ENCODE measurements at regions not wholly inside any gene's neighbourhood (a gene's known extent, or its start where the extent isn't known, plus 50 kb on each side); places are given as distances from the start of the nearest gene placed in this dataset.

- Histone ChIP-seq H2BK120ac (replicated peaks; ENCODE audit: low read depth, low read length) (peak overlapping the region; percentile 4), H3K23me2 (ENCODE audit: low read depth, low read length) (no peaks in the 10 kb centered on the region; the same call in none of the 2 replicates), H3K56ac (replicated peaks; ENCODE audit: insufficient read length, low read depth, low read length) (peak overlapping the region; percentile 1), H3K18ac (ENCODE audit: extremely low read depth, low read length) (peak overlapping the region; percentile 94), H2AK5ac (ENCODE audit: low read depth, low read length) (peak overlapping the region; percentile 26; the same call in 1 of the 2 replicates), H3K79me2 (ENCODE audit: control insufficient read depth in 1 of 2, insufficient read depth in 2 of 2, low read length in 2 of 2) (no peaks in the 10 kb centered on the region), H3K4me1 (replicated peaks in 1 of 4; ENCODE audit: control insufficient read depth in 3 of 4, insufficient read depth in 4 of 4, low read length in 3 of 4) (peaks cover 11 to 34% (median 17%) of the 10 kb centered on the region in 4 experiments), H2BK20ac (ENCODE audit: low read length) (peak overlapping the region; percentile 64), H2BK12ac (ENCODE audit: low read depth, low read length) (peak overlapping the region; percentile 98; the same call in 1 of the 2 replicates), H3K9me3 (ENCODE audit: insufficient read depth in 2 of 2, low read depth in 1 of 2, low read length in 1 of 2) (no peaks in the 10 kb centered on the region), H3K79me1 (ENCODE audit: low read depth, low read length) (no peaks in the 10 kb centered on the region), H3K27ac (ENCODE audit: low read depth, low read length) (peak overlapping the region; percentile 70), H3K4me3 (ENCODE audit: extremely low read depth in 1 of 4, insufficient read depth in 2 of 4, low read depth in 3 of 4, low read length in 4 of 4) (peak overlapping the region in 1 of 4 experiments; percentile 16; a peak in 1 of 8 replicates), H2AFZ (ENCODE audit: low read length) (no peak overlapping the region), H3K36me3 (ENCODE audit: control insufficient read depth in 2 of 4, insufficient read depth in 4 of 4, low read length in 3 of 4) (no peaks in the 10 kb centered on the region), H4K91ac (replicated peaks; ENCODE audit: insufficient read length, low read length) (no peak overlapping the region), H3K9ac (replicated peaks in 1 of 4; ENCODE audit: extremely low read depth in 1 of 4, low read depth in 3 of 4, low read length in 3 of 4) (peak overlapping the region in 1 of 4 experiments; percentile 29; a peak in 1 of 7 replicates), H2BK5ac (ENCODE audit: low read depth, low read length) (peak overlapping the region; percentile 85; the same call in 1 of the 2 replicates), H4K8ac (ENCODE audit: extremely low read depth, insufficient read depth, low read length) (no peak overlapping the region), H3K27me3 (replicated peaks in 1 of 4; ENCODE audit: control insufficient read depth in 3 of 4, extremely low read depth in 1 of 4, insufficient read depth in 3 of 4, low read length in 3 of 4) (no peaks in the 10 kb centered on the region), H4K20me1 (replicated peaks in 1 of 2; ENCODE audit: control insufficient read depth in 1 of 2, insufficient read depth in 2 of 2, low read length in 2 of 2) (no peaks in the 10 kb centered on the region), H2BK15ac (ENCODE audit: low read length) (no peak overlapping the region), H4K5ac (ENCODE audit: insufficient read length, low read depth, low read length) (peak overlapping the region; percentile 49), H3K4ac (replicated peaks; ENCODE audit: insufficient read length, low read depth, low read length) (no peak overlapping the region), H3K14ac (ENCODE audit: insufficient read length) (no peak overlapping the region), H3K4me2 (ENCODE audit: insufficient read depth in 1 of 2, low read depth in 2 of 2, low read length in 2 of 2) (peak overlapping the region; percentile 32 to 43; a peak in 3 of 4 replicates), H3K23ac (ENCODE audit: insufficient read length) (no peak overlapping the region)
- POLR2A ChIA-PET (ENCODE audit: partially characterized antibody) = interaction anchor here (0.6 to 2.0 kb wide), 9 partner anchors 12 to 126 kb away, joined by 3 to 6 read pairs (median 3); partner anchors contain the start of gene CECR2
- FAIRE-seq (peak; percentile 19), DNase-seq (ENCODE audit: low read depth in 1 of 2, low spot score in 2 of 2) (peak in 1 of 2 experiments; percentile 71)
- TF ChIP-seq RBBP5 (IDR thresholded peaks at IDR 0.05; ENCODE audit: borderline replicate concordance, low read depth, low read length) (peak; percentile 88; the same call in 1 of the 2 replicates), NRF1 (IDR thresholded peaks at IDR 0.05; ENCODE audit: low read depth, low read length) (no peak), HDAC2 (IDR thresholded peaks at IDR 0.05; ENCODE audit: borderline replicate concordance in 1 of 2, low read depth in 2 of 2, low read length in 2 of 2) (no peak), RNF2 (IDR thresholded peaks at IDR 0.05; ENCODE audit: borderline replicate concordance, low read depth, low read length, missing control alignments, poor library complexity, severe bottlenecking) (no peak), ASH2L (IDR thresholded peaks at IDR 0.05; ENCODE audit: low read length) (peak; percentile 66), TEAD4 (IDR thresholded peaks at IDR 0.05; ENCODE audit: low read depth, low read length) (peak; percentile 77), RAD21 (IDR thresholded peaks at IDR 0.05 in 1 of 2, conservative IDR thresholded peaks at IDR 0.05 in 1 of 2; ENCODE audit: low read depth in 2 of 2, low read length in 2 of 2) (0 out of 4 replicates have a peak, but pooled peaks of 1 of the 2 experiments have one; percentile 1), TAF1 (IDR thresholded peaks at IDR 0.05; ENCODE audit: low read depth, low read length) (peak; percentile 42; the same call in 1 of the 2 replicates), POLR2A (IDR thresholded peaks at IDR 0.05; ENCODE audit: control extremely low read depth in 1 of 2, low read depth in 2 of 2, low read length in 2 of 2) (0 out of 3 replicates have a peak, but pooled peaks of 1 of the 2 experiments have one; percentile 36)
- 35% methylated on average over 4 of the region's 4 CpGs; no CpG with 5 or more reads in 1 of the 2 experiments for WGBS, 2 experiments (ENCODE audit: extremely low coverage in 1 of 2, insufficient coverage in 1 of 2, insufficient read length in 1 of 2, insufficient replicate concordance in 2 of 2, low coverage in 1 of 2, low lambda C conversion rate in 2 of 2, missing lambda C conversion rate in 1 of 2)
- CTCF ChIA-PET (ENCODE audit: partially characterized antibody) = interaction anchor here (0.5 to 5.7 kb wide), 25 partner anchors 8 to 851 kb away, joined by 3 to 24 read pairs (median 3); no protein-coding TSS in a partner anchor
Observed at GRCh38 chr22:17272511-17272991, 53.3 kb upstream of the ADA2 start.

Measured in H1 (cell line).